GM18909 (cell line): ENCODE measurements at regions not wholly inside any gene's neighbourhood (a gene's known extent, or its start where the extent isn't known, plus 50 kb on each side); places are given as distances from the start of the nearest gene placed in this dataset.
"Not testable (repeated sequence)": the region's sequence is repeated elsewhere in the genome, so short reads cannot be mapped to it uniquely, and the experiment has no call there.

Source experiments
- ATAC-seq: cut with Tn5 transposase; IDR thresholded peaks from one replicate; pipeline ENCODE4 v1.9.1; 2021; ENCODE audit warnings: mild to moderate bottlenecking; ENCODE audit not compliant: unreplicated experiment, poor library complexity

GRCh38 chr5:42874621-42875198 lies 63.0 kb upstream of the SELENOP start:
- ATAC-seq, result no peak

- ATAC-seq, result no peak
These were observed 61.2 kb upstream of the SELENOP start for GRCh38 chr5:42872865-42873264.

GRCh38 chr5:42870882-42871418 lies 59.3 kb upstream of the SELENOP start:
- ATAC-seq, result no peak

- not testable (repeated sequence) for ATAC-seq
These were observed 56.7 kb upstream of the SELENOP start for GRCh38 chr5:42868417-42868816.

GRCh38 chr5:42864749-42865148 lies 53.1 kb upstream of the SELENOP start:
- ATAC-seq, result not testable (repeated sequence)
